ENCODE measurements at regions not wholly inside any gene's neighbourhood (a gene's known extent, or its start where the extent isn't known, plus 50 kb on each side); places are given as distances from the start of the nearest gene placed in this dataset.

DNA sequence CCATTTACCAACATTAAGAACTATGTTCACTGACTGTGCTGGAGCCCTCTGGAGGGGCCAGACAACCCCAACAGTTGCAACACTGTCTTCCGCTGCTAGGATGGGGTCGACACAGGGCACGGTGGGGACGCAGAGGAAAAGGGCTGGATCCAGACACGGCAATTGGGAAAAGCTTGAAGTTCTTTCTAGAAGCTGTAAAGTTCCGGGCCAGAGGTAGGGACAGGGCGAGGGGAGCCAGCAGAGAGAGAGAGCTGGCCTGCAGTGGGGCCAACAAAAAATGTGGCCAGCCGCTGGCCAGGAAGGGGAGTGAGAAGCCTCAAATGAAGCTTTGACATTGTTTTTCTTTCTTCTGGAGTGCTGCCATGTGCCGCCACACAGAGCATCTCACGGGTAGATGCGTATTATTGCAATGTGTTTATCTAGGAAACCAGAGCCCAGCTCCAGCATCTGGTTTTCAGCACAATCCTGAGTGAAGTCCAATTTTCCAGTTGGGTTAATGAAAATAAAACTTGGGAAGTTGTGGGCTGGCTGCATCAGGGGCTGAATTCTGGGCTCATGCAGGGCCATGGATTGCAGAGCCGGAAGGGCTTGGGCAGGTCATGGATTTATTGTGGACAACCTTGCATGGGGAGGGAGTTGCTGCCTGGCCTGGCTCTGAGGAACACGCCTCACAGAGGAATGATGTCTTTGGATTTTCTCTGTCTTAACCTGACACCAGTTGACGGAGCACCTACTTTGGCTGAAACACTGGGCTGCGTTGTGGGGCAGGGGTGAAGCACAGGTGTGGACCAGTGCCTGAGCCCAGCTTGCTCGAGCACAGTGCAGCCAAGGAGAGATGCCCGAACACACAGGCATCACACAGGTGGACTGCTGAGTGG lies 67.6 kb upstream of the AMPD3 start:
- DNase-seq, result no peak

DNA sequence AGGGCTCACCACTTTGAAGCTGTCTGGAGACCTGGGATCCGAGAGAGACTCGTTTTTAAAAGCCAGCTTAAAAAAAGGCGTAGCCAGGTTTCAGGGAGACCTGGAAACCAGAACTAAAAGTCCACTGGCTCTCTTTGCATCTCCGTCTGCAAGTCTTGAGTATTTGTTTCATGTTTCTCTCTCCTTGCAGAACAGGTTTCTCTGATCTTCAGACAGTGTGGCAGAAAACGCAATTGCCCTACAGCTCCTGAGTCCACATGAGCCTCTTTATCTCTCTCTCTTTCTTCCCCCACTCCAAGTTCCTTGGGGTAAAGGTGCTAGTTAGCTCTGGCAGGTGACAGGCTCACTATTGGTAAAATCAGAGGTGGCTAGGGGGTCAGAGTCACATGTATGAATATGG lies 67.0 kb upstream of the AMPD3 start:
- DNase-seq, result no peak

DNA sequence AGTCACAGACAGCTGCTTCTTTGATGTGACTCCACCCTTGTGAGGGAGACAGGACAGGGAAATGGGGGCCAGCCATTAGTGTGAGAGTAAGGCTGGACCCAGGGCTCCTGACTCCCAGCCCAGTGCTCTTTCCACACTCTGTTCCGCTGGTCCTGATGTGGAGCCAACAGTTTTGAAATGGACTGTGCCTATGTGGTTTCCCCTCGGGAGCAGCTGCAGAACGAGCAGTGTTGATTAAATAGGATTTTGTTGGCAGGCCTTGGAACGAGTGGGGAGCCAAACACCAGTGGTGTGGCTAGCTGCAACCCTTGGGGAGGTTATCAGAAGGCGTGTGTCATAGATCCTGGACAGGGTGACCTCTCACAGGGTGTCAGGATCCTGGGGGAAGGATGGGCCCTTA lies 66.5 kb upstream of the AMPD3 start:
- no peak for DNase-seq

DNA sequence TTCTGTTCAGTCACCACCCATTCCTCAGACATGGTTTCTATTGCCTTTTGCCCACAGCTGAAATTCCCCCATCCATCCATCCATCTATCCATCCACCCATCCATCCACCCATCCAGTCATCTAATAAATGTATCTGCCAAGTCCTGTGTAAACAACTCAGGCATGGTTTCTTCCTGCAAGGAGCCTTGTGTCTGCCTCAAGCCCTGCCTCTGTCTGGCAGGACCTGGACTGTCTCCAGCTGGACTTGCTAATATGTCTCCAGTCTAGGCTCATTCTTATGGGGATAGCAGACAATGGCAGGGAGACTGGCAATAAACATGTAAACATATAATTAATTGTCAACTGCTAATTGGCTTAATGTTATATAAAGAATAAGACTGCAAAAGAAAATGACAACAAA lies 64.7 kb upstream of the AMPD3 start:
- no peak for DNase-seq

DNA sequence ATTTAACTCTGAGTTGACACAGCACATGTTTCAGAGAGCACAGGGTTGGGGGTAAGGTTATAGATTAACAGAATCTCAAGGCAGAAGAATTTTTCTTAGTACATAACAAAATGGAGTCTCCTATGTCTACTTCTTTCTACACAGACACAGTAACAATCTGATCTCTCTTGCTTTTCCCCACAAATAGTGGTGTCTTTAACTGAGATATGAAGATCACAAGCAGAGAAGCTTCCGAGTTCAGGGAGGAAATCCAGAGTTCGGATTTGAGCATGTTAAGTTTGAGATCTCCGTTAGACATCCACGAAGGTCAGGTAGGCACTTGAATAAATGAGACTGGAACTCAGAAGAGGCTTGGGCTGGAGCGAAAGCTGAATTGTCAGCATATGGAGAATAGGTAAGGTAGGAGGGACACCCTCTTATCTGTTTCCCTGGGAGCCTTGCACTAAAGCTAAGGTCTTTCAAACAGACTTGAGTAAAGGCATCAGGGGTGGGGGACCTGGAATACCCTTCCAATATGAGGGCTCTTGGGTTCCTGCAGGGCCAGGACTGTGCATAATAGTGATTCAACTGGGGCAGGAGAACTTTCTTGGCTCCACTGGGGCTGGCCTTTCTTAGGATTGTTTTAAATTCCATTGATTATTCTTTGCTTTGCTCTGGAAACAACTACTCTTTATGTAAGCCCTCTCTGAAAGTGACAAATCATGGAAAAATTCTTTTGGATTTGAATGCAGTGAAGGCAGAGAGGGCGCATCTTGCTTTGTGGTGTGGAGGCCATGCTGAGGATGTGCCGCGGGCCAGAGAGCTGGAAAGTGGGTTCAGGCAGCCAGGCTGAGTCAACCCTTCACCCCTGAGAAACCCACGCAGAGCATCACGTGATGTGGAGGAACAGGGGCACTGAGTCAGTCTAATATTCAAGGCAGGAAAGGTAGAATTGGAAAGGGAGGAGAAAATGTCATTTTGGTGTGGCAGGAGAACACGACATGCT lies 62.7 kb upstream of the AMPD3 start:
- DNase-seq, result no peak

DNA sequence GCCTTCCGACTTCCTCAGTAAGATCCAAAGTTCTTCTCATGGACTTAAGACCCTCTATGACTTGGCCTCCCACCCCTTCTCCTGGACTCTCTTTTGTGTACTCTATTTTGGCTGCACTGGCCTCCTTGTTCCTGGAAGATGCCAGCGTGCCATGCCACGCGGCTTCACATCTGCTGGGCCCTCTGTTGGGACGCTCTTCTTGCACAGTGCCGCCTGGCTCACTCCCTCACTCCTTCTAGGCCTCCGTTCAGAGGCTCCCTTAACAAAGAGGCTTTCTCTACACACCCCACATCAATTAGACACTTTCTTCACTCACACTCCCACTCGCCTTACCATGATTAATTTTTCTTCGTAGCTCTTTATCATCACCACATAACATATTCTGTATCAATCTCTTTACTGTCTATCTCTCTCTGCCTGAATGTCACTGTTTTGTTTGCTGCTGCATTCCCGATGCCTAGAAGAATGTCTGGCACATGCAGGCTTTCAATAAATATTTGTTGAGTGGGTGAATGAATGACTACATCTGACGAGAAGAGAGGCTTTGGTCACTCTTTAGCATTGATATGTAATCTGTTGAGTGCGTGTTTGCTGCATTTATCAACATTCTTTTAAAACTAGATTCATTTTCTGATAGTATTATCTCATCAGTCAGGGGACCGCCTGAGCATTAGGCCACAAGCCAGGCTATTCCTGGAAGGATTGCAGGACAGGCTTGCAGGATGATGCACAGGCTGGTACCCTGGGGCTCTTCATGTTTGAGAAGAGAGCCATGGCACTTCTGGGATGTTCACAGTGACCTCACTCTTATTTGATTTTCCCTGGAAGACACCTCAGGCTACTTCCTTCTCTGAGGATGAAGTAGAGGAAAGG lies 60.6 kb upstream of the AMPD3 start:
- peak; percentile 47 for DNase-seq

DNA sequence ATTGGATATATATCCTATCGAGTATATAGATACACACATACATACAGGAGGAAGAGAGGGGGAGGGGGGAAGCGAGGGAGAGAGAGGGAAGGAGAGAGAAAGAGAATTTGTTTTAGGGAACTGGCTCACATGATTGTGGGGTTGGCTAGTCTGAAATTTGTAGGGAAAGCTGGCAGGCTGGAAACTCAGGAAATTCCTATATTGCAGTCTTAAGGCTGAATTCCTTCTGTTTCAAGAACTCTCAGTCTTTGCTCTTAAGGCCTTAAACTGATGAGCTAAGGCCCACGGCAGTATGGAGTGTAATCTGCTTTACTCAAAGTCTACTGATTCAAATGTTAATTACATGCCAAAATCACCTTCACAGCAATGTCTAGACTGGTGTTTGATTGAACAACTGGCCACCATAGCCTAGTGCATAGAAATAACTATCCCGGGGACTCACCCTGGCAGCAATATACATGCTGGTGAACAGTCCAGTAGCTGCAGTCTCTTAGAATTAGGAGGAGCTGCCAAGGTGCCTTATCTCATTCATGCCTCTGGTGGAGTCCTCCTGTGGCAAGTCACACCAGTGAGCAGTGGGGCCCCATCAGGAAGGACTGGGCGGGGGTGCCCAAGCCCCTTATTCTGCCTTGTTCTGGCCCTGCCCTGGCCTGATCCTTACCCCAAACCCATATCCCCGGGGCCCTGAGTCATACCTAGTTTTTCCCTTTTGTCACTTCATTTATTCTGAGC lies 59.7 kb upstream of the AMPD3 start:
- peak; percentile 81 for DNase-seq

DNA sequence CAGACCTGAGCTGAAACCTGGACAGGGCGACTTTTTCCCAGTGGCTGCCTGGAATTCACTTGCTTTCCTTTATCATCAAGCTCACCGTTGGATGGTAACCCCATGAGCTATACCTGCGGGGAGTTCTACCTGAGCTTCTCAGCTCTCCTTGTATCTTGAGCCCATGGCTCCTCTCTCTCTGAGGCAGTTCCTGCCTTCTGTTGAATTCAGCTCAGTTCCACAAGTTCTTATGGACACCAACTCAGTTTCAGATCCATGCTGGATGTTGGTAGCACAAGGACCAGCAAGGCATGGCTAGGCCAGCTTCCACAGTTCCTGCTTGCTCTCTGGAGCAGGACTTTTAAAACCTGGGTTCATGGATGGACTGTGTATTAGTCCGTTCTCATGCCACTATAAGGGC lies 58.3 kb upstream of the AMPD3 start:
- DNase-seq, result no peak

DNA sequence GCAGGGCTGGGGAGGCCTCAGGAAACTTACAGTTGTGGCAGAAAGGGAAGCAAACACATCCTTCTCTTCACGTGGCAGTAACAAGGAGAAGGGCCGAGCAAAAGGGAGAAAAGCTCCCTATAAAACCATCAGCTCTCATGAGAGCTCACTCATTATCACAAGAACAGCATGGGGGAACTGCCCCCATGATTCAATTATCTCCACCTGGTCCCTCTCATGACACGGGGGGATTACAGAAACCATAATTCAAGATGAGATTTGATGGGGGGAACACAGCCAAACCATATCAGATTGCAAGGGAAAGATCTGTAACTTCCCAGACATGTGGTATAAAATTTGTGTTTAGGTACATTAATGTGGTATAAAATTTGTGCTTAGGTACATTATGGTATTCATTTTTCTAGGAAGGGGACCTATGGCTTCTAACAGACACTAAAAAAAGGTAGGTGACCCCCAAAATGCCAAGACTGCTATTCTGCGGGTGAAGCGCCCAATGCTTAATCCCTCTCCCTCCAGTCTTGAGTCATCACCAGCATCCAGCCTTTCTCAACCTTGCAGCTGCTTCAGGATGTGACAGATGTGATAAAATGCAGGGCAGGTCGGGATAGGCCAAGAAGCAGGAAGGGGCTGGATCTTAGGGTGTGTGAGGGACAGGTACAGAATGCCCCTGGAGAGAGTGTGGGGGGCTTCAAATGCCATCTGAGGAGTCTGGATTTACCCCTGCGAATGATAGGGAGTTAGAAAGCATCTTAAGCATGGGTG lies 57.7 kb upstream of the AMPD3 start:
- DNase-seq, result peak; percentile 14

DNA sequence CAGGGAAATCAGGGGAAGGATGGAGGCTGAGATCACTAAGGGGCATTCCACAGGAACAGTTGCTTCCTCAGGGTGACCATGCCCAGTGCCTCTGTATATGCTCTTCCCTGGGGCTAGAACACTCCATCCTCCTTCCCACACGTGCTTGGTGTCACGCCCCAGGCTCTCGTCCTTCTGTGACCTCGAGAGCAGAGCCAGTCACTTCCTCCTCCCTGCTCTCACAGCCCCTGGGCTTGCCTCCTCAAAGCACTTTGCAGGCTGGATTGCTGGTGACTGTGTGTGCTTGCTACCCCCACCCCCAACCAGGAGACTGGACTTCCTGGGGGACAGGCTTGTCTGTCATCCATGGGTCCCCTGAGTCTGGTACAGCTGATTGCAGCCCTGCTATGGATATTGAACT lies 56.5 kb upstream of the AMPD3 start:
- DNase-seq, result peak; percentile 89

DNA sequence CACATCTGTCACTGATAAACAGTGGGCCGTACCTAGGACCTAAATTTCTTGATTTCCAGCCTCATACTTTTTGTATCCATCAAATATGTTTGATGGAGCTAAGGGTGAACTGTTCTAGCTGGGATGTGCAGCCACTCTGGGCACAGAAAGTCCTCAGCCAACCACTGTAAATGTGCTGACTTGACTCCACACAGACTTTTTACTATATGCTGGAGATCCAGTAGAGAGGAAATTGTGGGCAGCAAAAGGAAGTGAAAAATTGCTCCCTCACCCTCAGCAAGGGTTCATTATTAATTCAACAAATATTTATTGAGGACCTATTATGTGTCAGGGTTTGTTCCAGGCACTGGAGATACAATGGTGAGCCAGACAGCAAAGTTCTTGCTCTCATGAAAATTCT lies 54.2 kb upstream of the AMPD3 start:
- peak; percentile 47 for DNase-seq

DNA sequence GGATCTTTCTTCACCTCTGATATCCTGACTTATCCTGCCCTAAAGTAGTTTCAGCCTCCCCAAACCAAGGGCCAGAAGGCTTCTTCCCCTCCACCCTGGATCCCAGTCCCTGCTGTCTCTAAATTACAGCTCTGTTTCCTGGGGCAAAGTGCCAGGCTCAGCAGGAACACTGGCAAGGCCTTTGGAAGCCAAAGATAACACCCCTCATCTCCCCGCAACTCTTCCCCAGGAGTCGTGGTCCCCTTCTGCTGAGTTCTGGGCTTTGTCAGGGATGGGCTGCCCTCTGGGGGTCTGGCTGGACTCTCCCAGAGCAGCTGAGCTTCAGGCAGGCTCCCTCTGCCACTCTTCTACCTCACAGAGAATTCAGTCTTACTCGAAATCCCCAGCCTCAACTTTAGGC lies 53.8 kb upstream of the AMPD3 start:
- no peak for DNase-seq

DNA sequence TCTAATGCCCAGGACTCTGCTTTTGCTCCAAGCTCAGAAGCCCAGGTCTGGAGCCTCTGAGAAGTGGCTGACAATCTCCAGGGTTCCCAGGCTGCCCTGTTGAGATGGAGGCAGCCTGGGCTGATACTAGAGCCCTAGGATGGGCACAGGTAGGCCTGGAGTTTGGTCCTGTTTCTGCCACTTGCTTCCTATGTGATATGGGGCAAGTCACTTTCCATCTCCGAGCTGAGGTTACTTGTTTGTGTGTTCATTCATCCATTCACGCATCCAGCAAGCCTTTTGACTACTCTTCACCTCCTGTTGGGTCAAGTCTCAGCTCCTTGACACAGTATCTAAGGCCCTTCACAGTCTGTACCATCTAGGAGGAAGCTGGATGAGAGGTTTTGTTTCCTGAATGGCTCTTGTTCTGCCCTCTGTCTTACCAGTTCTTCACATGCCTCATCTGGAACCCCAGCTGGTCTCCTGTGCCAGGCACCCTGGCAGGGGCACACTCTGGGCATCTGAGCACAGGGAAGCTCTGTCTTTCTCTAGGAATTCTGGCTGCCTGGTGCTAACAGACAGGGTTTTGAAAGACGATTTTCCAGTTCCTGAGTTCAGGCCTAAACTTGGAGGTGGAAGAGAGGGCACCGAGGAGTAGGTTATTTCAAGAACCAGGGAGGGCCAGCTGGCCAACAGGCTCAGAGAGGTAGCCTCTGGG lies 53.2 kb upstream of the AMPD3 start:
- DNase-seq, result no peak
